IPS DF 4.7 (cell line): ENCODE measurements at regions not wholly inside any gene's neighbourhood (a gene's known extent, or its start where the extent isn't known, plus 50 kb on each side); places are given as distances from the start of the nearest gene placed in this dataset.

Experiments
- DNase-seq: peaks from one replicate; pipeline ENCODE4 v3.0.0-alpha.2; 2013; ENCODE audit warnings: low spot score; ENCODE audit errors: extremely low read depth

- no peak for DNase-seq
These were observed 250.9 kb downstream of the NR2F2 start for GRCh38 chr15:96581371-96581770.

- DNase-seq = no peak
These were observed 252.0 kb downstream of the NR2F2 start for GRCh38 chr15:96582473-96582872.

GRCh38 chr15:96583671-96584070 lies 253.2 kb downstream of the NR2F2 start:
- DNase-seq = no peak

- no peak for DNase-seq
These were observed 255.2 kb downstream of the NR2F2 start for GRCh38 chr15:96585484-96586386.

GRCh38 chr15:96586901-96587300 lies 256.4 kb downstream of the NR2F2 start:
- DNase-seq = no peak

GRCh38 chr15:96589864-96590263 lies 259.4 kb downstream of the NR2F2 start:
- DNase-seq = no peak

- DNase-seq = no peak
These were observed 263.2 kb downstream of the NR2F2 start for GRCh38 chr15:96593735-96594134.

GRCh38 chr15:96595951-96596350 lies 265.5 kb downstream of the NR2F2 start:
- no peak for DNase-seq

- no peak for DNase-seq
These were observed 268.0 kb downstream of the NR2F2 start for GRCh38 chr15:96598514-96598913.

- no peak for DNase-seq
These were observed 268.8 kb downstream of the NR2F2 start for GRCh38 chr15:96599268-96599667.

- no peak for DNase-seq
These were observed 269.9 kb downstream of the NR2F2 start for GRCh38 chr15:96600350-96600749.

GRCh38 chr15:96606617-96607016 lies 276.1 kb downstream of the NR2F2 start:
- DNase-seq = no peak

GRCh38 chr15:96610757-96611156 lies 280.3 kb downstream of the NR2F2 start:
- DNase-seq = no peak

GRCh38 chr15:96612917-96613316 lies 282.4 kb downstream of the NR2F2 start:
- DNase-seq = no peak

- DNase-seq = no peak
These were observed 288.7 kb downstream of the NR2F2 start for GRCh38 chr15:96619174-96619573.

- DNase-seq = no peak
These were observed 292.2 kb downstream of the NR2F2 start for GRCh38 chr15:96622714-96623113.

- no peak for DNase-seq
These were observed 294.8 kb downstream of the NR2F2 start for GRCh38 chr15:96625256-96625655.

- DNase-seq = no peak
These were observed 296.6 kb downstream of the NR2F2 start for GRCh38 chr15:96627031-96627568.

GRCh38 chr15:96629511-96629910 lies 299.0 kb downstream of the NR2F2 start:
- no peak for DNase-seq

GRCh38 chr15:96638793-96639192 lies 308.3 kb downstream of the NR2F2 start:
- DNase-seq = no peak

- DNase-seq = no peak
These were observed 315.3 kb downstream of the NR2F2 start for GRCh38 chr15:96645796-96646195.

- no peak for DNase-seq
These were observed 318.4 kb downstream of the NR2F2 start for GRCh38 chr15:96648866-96649265.

GRCh38 chr15:96657096-96657495 lies 326.6 kb downstream of the NR2F2 start:
- no peak for DNase-seq
